ENCODE measurements at regions not wholly inside any gene's neighbourhood (a gene's known extent, or its start where the extent isn't known, plus 50 kb on each side); places are given as distances from the start of the nearest gene placed in this dataset.

DNA sequence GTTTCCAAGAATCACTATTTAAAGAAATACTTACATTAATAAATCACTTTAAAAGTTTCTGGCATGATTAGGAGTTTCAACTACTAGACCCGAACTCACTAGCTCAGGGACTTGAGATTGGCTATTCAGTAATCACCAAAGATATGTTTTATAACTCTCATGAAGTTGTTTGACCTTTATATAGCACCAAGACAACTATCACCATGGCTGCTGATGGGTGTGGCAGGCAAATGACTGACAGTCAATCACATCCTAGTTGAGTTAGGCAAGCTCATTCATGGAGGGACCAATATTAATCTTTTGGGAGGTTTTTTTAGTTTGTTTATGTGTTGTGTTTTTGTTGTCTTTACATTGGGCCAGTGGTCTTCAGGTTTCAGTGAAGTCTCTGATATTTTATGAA, 376.3 kb upstream of the C1orf87 start:
- H3K4me3 ChIP-seq (ENCODE audit: low read length), result no peak overlapping the region
- no peaks in the 10 kb centered on the region for H3K9me3 ChIP-seq (ENCODE audit: low read length)
- no peak overlapping the region for H3K27ac ChIP-seq (ENCODE audit: low read length)
- TF ChIP-seq POLR2AphosphoS5 (IDR thresholded peaks at IDR 0.05) (no peak), MXI1 (conservative IDR thresholded peaks at IDR 0.05; ENCODE audit: poor library complexity, severe bottlenecking) (no peak), SMC3 (conservative IDR thresholded peaks at IDR 0.05; ENCODE audit: poor library complexity) (no peak), EP300 (conservative IDR thresholded peaks at IDR 0.05; ENCODE audit: poor library complexity, severe bottlenecking) (no peak), TAF1 (IDR thresholded peaks at IDR 0.05; ENCODE audit: low read depth) (no peak), RAD21 (conservative IDR thresholded peaks at IDR 0.05) (no peak), EZH2 (IDR thresholded peaks at IDR 0.05; ENCODE audit: borderline replicate concordance, insufficient read depth, low read length, poor library complexity, severe bottlenecking) (no peak)
- TF ChIP-seq, protein P1, sequence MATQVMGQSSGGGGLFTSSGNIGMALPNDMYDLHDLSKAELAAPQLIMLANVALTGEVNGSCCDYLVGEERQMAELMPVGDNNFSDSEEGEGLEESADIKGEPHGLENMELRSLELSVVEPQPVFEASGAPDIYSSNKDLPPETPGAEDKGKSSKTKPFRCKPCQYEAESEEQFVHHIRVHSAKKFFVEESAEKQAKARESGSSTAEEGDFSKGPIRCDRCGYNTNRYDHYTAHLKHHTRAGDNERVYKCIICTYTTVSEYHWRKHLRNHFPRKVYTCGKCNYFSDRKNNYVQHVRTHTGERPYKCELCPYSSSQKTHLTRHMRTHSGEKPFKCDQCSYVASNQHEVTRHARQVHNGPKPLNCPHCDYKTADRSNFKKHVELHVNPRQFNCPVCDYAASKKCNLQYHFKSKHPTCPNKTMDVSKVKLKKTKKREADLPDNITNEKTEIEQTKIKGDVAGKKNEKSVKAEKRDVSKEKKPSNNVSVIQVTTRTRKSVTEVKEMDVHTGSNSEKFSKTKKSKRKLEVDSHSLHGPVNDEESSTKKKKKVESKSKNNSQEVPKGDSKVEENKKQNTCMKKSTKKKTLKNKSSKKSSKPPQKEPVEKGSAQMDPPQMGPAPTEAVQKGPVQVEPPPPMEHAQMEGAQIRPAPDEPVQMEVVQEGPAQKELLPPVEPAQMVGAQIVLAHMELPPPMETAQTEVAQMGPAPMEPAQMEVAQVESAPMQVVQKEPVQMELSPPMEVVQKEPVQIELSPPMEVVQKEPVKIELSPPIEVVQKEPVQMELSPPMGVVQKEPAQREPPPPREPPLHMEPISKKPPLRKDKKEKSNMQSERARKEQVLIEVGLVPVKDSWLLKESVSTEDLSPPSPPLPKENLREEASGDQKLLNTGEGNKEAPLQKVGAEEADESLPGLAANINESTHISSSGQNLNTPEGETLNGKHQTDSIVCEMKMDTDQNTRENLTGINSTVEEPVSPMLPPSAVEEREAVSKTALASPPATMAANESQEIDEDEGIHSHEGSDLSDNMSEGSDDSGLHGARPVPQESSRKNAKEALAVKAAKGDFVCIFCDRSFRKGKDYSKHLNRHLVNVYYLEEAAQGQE (IDR thresholded peaks at IDR 0.05; ENCODE audit: borderline replicate concordance), result no peak
- TF ChIP-seq, protein P2, sequence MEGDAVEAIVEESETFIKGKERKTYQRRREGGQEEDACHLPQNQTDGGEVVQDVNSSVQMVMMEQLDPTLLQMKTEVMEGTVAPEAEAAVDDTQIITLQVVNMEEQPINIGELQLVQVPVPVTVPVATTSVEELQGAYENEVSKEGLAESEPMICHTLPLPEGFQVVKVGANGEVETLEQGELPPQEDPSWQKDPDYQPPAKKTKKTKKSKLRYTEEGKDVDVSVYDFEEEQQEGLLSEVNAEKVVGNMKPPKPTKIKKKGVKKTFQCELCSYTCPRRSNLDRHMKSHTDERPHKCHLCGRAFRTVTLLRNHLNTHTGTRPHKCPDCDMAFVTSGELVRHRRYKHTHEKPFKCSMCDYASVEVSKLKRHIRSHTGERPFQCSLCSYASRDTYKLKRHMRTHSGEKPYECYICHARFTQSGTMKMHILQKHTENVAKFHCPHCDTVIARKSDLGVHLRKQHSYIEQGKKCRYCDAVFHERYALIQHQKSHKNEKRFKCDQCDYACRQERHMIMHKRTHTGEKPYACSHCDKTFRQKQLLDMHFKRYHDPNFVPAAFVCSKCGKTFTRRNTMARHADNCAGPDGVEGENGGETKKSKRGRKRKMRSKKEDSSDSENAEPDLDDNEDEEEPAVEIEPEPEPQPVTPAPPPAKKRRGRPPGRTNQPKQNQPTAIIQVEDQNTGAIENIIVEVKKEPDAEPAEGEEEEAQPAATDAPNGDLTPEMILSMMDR (IDR thresholded peaks at IDR 0.05; ENCODE audit: poor library complexity, severe bottlenecking), result no peak
- H3K4me2 ChIP-seq (ENCODE audit: low read length), result no peak overlapping the region
- H3F3A ChIP-seq (ENCODE audit: insufficient read depth, low read length, poor library complexity, severe bottlenecking), result no peaks in the 10 kb centered on the region
- no peaks in the 10 kb centered on the region for H3K9me2 ChIP-seq (ENCODE audit: insufficient read depth, low read length)
- no peak overlapping the region for H3K9ac ChIP-seq (ENCODE audit: low read length)
- no peaks in the 10 kb centered on the region for H3K27me3 ChIP-seq (ENCODE audit: insufficient read depth, low read depth, low read length)
- no peak overlapping the region for H2AFZ ChIP-seq (ENCODE audit: low read depth, low read length)
- H3K36me3 ChIP-seq (ENCODE audit: insufficient read depth, low read length), result no peaks in the 10 kb centered on the region
- H3K79me2 ChIP-seq (replicated peaks; ENCODE audit: insufficient read depth, low read length), result no peaks in the 10 kb centered on the region
- no peaks in the 10 kb centered on the region for H4K20me1 ChIP-seq (ENCODE audit: insufficient read depth)

DNA sequence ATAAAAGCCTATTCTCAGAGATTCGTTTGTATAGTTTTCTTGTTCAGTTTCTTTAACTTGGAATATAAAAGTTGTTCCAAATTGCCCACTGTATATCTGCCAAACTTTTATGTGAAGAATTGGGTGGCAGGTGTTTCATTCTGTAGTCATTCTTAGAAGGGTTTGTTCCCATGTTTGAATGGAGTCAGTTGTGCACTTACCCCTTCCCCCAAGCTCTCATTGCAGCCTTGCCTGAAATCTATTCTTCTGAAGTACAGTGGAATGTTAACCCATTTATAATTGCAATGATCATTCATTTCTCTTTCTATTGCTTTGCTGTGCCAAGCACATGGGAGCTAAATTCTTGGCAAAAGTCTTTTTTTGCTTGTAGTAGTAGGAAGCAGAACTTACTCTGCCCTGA, 375.3 kb upstream of the C1orf87 start:
- no peaks in the 10 kb centered on the region for H3K79me2 ChIP-seq (replicated peaks; ENCODE audit: insufficient read depth, low read length)
- H3K36me3 ChIP-seq (ENCODE audit: insufficient read depth, low read length), result no peaks in the 10 kb centered on the region
- H3K27ac ChIP-seq (ENCODE audit: low read length), result no peak overlapping the region
- H3K4me3 ChIP-seq (ENCODE audit: low read length), result no peak overlapping the region
- H3K9ac ChIP-seq (ENCODE audit: low read length), result no peak overlapping the region
- H3K9me3 ChIP-seq (ENCODE audit: low read length), result no peaks in the 10 kb centered on the region
- no peaks in the 10 kb centered on the region for H3K27me3 ChIP-seq (ENCODE audit: insufficient read depth, low read depth, low read length)
- H3K9me2 ChIP-seq (ENCODE audit: insufficient read depth, low read length), result no peaks in the 10 kb centered on the region
- TF ChIP-seq, protein P2 (IDR thresholded peaks at IDR 0.05; ENCODE audit: poor library complexity, severe bottlenecking), result no peak
- no peak for TF ChIP-seq SMC3 (conservative IDR thresholded peaks at IDR 0.05; ENCODE audit: poor library complexity)
- TF ChIP-seq MXI1 (conservative IDR thresholded peaks at IDR 0.05; ENCODE audit: poor library complexity, severe bottlenecking), result no peak
- TF ChIP-seq EP300 (conservative IDR thresholded peaks at IDR 0.05; ENCODE audit: poor library complexity, severe bottlenecking), result no peak
- TF ChIP-seq EZH2 (IDR thresholded peaks at IDR 0.05; ENCODE audit: borderline replicate concordance, insufficient read depth, low read length, poor library complexity, severe bottlenecking), result no peak
- TF ChIP-seq, protein P1 (IDR thresholded peaks at IDR 0.05; ENCODE audit: borderline replicate concordance), result no peak
- no peak for TF ChIP-seq POLR2AphosphoS5 (IDR thresholded peaks at IDR 0.05)
- no peak for TF ChIP-seq RAD21 (conservative IDR thresholded peaks at IDR 0.05)
- no peak for TF ChIP-seq TAF1 (IDR thresholded peaks at IDR 0.05; ENCODE audit: low read depth)
- H4K20me1 ChIP-seq (ENCODE audit: insufficient read depth), result no peaks in the 10 kb centered on the region
- H2AFZ ChIP-seq (ENCODE audit: low read depth, low read length), result no peak overlapping the region
- no peak overlapping the region for H3K4me2 ChIP-seq (ENCODE audit: low read length)
- no peaks in the 10 kb centered on the region for H3F3A ChIP-seq (ENCODE audit: insufficient read depth, low read length, poor library complexity, severe bottlenecking)
